COR-L47 (cell line): ENCODE measurements at regions not wholly inside any gene's neighbourhood (a gene's known extent, or its start where the extent isn't known, plus 50 kb on each side); places are given as distances from the start of the nearest gene placed in this dataset.

Experiments used
- DNase-seq: peaks from one replicate; lab custom pipeline; 2025; lab: John Stamatoyannopoulos, UW

- DNase-seq: no peak
These were observed 109.4 kb downstream of the UCHL5 start for GRCh38 chr1:192949783-192950182.

DNA sequence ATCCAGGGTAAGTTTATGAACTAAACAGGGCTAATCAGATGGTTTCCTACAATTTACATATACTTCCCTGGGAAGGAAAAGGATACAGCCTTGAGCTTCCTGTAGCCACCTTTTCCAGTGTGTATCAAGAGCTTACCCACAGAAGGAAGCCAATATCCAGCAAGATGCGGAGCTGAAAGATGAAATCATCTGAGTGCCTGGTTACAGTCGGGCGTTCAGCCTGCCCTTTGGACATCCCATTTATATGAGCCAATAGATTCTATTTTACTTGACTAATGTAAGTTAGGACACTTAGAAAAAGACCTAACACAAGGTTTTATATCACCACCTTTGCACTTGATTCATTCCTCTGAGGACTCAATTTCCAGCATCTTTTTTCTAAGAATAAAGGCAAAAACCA lies 108.2 kb downstream of the UCHL5 start:
- no peak for DNase-seq

DNA sequence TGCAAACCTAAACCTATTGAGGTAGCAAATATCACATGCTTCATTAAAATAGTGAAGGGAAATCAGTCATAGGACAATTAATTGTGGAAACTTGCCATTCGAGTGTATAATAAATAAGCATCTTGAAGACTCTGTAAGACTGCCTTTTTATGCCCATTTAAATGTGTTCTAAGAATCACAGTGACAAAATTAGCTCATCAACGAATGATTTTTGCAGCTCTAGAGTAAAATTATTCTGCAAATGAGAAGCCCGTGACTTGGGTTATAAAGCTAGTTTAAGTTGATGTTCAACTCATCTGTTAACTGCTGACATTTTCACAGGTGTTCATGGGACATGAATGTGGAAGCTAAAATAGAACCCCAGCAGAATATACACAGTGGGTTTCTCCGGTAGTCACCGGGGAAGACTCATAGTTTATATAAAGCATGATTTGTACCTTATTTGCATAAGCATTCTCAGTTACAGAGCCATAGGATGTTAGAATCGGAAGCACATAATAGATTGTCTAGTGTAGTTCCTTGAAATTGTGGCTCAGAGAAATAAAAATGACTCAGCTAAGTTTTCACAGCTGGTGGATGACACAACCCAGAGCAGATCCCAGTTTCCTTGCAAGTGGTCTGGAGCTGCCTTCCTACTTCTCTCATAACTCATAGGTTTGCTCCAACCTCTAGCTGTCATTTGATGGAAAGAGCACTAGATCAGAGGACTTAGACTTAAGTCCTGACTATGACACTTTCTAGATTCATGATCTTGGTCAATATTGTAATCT lies 107.3 kb downstream of the UCHL5 start:
- no peak for DNase-seq

DNA sequence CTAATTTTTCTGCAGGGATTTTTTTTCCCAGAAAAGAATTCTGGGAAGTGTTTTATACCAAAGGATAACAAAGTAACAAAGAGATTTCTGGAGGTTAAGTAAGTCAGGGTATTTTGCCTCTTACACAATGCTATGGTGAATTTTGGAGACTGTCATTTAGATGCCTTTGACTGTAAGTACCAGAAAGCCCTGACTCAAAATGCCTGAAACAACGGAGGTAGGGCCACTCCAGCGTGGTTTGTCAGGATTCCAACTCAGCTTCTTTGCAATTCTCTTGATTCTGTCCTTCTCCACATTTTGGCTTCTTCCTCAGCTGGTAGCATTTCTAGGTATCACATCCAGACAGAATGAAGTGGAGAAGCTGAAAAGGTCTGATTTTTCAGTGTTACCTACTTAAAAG lies 106.5 kb downstream of the UCHL5 start:
- DNase-seq: no peak

DNA sequence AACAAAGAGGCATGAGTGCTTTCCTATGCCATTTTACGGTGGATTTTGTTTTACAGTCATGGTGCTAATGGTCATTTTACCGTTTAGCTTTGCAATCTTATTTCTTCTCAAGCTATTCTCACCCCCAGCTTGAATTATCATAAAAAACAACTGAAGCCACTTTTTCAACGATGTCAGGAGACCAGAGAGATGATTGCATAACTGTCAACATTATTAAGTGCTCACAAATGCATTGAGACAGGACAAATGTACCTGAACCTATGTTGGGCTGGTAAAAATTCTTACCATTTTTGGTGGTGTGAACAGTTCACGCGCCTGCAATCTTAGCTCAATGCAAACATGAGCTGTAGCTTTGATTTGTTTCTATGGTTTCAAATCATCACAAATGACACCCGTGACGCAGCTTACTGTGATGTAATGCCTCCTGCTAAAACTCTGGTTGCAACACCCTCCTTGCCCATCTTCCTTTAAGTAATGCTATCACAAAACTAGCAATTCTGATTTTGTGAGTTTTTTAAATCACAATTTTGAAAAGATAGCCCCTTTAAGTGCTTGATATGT lies 104.4 kb downstream of the UCHL5 start:
- DNase-seq: no peak

- no peak for DNase-seq
These were observed 100.8 kb downstream of the UCHL5 start for GRCh38 chr1:192958350-192958749.

GRCh38 chr1:192958871-192959270 lies 100.3 kb downstream of the UCHL5 start:
- DNase-seq: no peak

- no peak for DNase-seq
These were observed 99.4 kb downstream of the UCHL5 start for GRCh38 chr1:192959657-192960186.
